GM12875 (cell line): ENCODE measurements at regions not wholly inside any gene's neighbourhood (a gene's known extent, or its start where the extent isn't known, plus 50 kb on each side); places are given as distances from the start of the nearest gene placed in this dataset.

Source experiments
- H3K4me3 ChIP-seq: one replicate; pipeline ENCODE4 v1.5.1; 2011; ENCODE audit warnings: low read depth, low read length, control low read depth
- CTCF ChIP-seq: IDR thresholded peaks from 2 replicates; pipeline ENCODE4 v1.5.1; 2011; ENCODE audit warnings: low read depth, mild to moderate bottlenecking, control low read depth, inconsistent platforms, low read length, moderate library complexity, borderline replicate concordance; ENCODE audit not compliant: insufficient read depth

- H3K4me3 ChIP-seq = no peak overlapping the region
- no peak for TF ChIP-seq CTCF
Measured at GRCh38 chr19:27876976-27877512, 1335.9 kb downstream of the UQCRFS1 start.

- no peak for TF ChIP-seq CTCF
- no peak overlapping the region for H3K4me3 ChIP-seq
Measured at GRCh38 chr19:27876489-27876888, 1336.5 kb downstream of the UQCRFS1 start.

- no peak overlapping the region for H3K4me3 ChIP-seq
- TF ChIP-seq CTCF = no peak
Measured at GRCh38 chr19:27872370-27872769, 1340.6 kb downstream of the UQCRFS1 start.

GRCh38 chr19:27870293-27870692 lies 1342.7 kb downstream of the UQCRFS1 start:
- TF ChIP-seq CTCF = no peak
- no peak overlapping the region for H3K4me3 ChIP-seq

- TF ChIP-seq CTCF = no peak
- no peak overlapping the region for H3K4me3 ChIP-seq
Measured at GRCh38 chr19:27868007-27868406, 1344.9 kb downstream of the UQCRFS1 start.

GRCh38 chr19:27865927-27866777 lies 1346.8 kb downstream of the UQCRFS1 start:
- H3K4me3 ChIP-seq = no peak overlapping the region
- no peak for TF ChIP-seq CTCF
